Astrocyte of the spinal cord (primary cell): ENCODE measurements at regions not wholly inside any gene's neighbourhood (a gene's known extent, or its start where the extent isn't known, plus 50 kb on each side); places are given as distances from the start of the nearest gene placed in this dataset.
"Not testable (repeated sequence)": the region's sequence is repeated elsewhere in the genome, so short reads cannot be mapped to it uniquely, and the experiment has no call there.

Experiments used
- DNase-seq: peaks from one replicate; pipeline ENCODE4 v3.0.0; 2011; ENCODE audit warnings: low read depth, low spot score
- H3K4me3 ChIP-seq: 2 replicates; pipeline ENCODE4 v1.5.1; 2011; ENCODE audit warnings: low read depth, mild to moderate bottlenecking, low read length, moderate library complexity
- in situ Hi-C: cut with HindIII; loops from 2 replicates; pipeline ENCODE4 v1.10.0; 2017; ENCODE audit warnings: low sequenced_read_pairs
- TF ChIP-seq, protein P1 (sequence below): IDR thresholded peaks from 2 replicates; pipeline ENCODE4 v1.5.1; 2012; ENCODE audit warnings: low read depth, mild to moderate bottlenecking, low read length, inconsistent platforms

DNA sequence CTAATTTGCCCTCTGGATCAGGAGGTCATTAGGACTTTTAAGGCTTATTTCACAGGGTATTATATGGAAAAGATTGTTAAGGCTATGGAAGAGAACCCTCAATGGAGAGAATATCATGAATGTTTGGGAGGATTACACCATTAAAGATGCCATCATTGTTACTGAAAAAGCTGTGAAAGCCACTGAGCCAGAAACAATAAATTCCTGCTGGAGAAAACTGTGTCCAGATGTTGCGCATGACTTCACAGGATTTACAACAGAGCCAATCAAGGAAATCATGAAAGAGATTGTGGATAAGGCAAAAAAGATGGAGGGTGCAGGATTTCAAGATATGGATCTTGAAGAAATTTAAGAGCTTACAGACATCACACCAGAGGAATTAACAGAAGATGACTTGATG is 798.3 kb upstream of the SLC35B3 start:
- in situ Hi-C loops: no loop called here

DNA sequence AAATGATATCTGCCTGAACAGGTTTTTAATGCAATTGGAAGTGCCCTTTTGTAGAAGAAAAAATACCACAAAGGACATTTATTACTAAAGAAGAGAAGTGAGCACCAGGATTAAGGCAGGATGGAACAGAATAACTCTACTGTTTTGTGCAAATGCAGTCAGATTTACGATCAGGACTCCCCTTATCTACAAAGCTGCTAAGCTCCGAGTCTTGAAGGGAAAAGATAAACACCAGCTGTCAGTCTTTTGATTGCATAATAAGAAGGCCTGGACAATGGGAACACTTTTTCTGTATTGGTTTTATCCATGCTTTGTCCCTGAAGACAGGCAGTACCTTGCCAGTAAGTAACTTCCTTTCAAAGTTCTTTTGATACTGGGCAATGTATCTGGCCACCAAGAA is 797.9 kb upstream of the SLC35B3 start:
- in situ Hi-C loops: no loop called here
- H3K4me3 ChIP-seq: no peak overlapping the region
- TF ChIP-seq, protein P1, sequence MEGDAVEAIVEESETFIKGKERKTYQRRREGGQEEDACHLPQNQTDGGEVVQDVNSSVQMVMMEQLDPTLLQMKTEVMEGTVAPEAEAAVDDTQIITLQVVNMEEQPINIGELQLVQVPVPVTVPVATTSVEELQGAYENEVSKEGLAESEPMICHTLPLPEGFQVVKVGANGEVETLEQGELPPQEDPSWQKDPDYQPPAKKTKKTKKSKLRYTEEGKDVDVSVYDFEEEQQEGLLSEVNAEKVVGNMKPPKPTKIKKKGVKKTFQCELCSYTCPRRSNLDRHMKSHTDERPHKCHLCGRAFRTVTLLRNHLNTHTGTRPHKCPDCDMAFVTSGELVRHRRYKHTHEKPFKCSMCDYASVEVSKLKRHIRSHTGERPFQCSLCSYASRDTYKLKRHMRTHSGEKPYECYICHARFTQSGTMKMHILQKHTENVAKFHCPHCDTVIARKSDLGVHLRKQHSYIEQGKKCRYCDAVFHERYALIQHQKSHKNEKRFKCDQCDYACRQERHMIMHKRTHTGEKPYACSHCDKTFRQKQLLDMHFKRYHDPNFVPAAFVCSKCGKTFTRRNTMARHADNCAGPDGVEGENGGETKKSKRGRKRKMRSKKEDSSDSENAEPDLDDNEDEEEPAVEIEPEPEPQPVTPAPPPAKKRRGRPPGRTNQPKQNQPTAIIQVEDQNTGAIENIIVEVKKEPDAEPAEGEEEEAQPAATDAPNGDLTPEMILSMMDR: no peak
- DNase-seq: no peak

More for the DNA sequence above, 798.3 kb upstream of the SLC35B3 start:
- H3K4me3 ChIP-seq: no peak overlapping the region
- no peak for DNase-seq
- TF ChIP-seq, protein P1: no peak

DNA sequence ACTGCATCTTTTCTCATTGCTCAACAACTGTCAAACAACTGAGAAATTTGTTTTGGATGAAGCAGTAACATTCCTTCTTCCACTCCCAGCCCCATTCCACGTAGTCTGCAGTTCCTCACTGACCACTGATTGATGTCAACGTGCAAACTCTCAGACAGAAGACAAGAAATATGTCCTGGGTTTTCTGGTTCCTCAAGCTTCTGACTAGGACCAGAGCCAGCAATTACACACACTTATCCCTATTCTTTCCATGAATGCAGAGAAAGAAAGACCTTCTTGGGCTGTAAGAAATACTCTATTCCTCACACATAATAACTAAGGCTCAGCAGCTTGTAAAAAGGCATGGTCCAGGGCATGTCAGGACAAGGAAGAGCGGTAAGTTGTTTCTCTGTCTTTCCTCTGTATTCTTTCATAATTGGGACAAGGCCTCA is 790.1 kb upstream of the SLC35B3 start:
- TF ChIP-seq, protein P1: no peak
- in situ Hi-C loops: no loop called here
- no peak overlapping the region for H3K4me3 ChIP-seq
- DNase-seq: peak; percentile 37

DNA sequence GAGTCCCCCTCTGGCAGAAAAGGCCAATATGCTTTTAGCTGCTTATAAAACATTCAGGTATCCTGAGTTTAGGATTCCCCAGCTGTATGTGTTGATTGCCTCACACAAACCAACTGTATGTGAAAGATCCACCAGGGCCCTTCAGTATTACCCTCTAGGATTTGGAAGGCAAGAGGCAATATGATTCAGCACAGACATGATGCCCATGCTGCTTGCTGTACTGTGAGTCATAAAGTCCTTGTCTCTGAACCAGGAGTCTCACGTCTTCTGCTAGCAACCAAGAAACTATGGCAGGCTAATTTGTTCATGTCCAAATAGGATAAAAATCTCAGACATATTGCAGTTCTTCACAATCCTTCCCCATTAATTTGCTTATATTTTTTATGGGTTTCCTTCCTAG is 789.2 kb upstream of the SLC35B3 start:
- in situ Hi-C loops: no loop called here
- no peak overlapping the region for H3K4me3 ChIP-seq
- TF ChIP-seq, protein P1: no peak
- DNase-seq: no peak

DNA sequence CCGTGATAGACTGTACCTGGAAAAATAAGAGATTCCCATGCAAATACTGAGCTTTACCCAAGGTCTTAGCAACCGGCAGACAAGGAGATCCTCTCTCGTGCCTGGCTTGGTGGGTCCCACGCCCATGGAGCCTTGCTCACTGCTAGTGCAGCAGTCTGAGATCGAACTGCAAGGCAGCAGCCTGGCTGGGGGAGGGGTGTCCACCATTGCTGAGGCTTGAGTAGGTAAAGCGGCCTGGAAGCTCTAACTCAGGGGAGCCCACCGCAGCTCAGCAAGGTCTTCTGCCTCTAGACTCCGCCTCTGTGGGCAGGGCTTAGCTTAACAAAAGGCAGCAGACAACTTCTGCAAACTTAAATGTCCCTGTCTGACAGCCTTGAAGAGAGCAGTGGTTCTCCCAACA is 778.4 kb upstream of the SLC35B3 start:
- H3K4me3 ChIP-seq, DNase-seq, in situ Hi-C loops: not testable (repeated sequence)

DNA sequence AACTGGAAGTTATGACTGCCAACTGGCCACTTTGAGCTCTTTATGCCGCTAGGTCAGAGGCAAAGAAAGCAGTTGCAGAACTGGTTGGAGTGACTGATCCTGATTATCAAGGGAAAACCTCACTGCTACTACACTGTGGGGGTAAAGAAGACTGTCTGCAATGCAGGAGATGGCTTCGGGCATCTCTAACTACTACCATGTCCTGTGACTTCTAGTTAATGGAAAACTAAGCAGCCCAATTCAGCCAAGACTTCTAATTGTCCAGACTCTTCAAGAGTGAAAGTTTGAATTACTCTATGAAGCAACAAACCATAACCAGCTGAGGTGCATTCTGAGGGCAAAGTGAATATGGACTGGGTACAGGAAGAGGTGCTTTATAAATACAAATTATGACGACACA is 773.6 kb upstream of the SLC35B3 start:
- no peak for DNase-seq
- H3K4me3 ChIP-seq: no peak overlapping the region
- TF ChIP-seq, protein P1: no peak
- in situ Hi-C loops: no loop called here

DNA sequence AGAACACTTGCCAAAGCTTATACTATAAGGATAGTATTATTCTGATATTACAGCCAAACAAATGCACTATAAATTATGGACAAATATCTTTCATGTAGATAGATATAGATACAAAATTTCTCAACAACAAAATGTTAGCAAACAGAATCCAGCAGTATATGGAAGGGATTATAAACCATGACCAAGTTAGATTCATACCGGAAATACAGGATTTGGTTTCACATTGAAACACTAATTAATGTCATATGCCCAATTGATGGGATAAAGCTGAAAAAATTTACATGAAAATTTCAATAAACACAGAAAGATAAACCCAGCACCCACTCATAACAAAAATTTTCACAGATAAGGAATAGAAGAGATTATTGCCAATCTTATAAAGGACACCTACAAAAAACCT is 770.3 kb upstream of the SLC35B3 start:
- no peak for DNase-seq
- H3K4me3 ChIP-seq: no peak overlapping the region
- TF ChIP-seq, protein P1: no peak
- in situ Hi-C loops: no loop called here
